GM12891 (cell line): ENCODE measurements at regions not wholly inside any gene's neighbourhood (a gene's known extent, or its start where the extent isn't known, plus 50 kb on each side); places are given as distances from the start of the nearest gene placed in this dataset.

Experiments
- POLR2A ChIP-seq: IDR thresholded peaks from 2 replicates; pipeline ENCODE4 v1.6.1; 2011; ENCODE audit warnings: low read depth, low read length, control low read depth
- POLR2AphosphoS5 ChIP-seq: IDR thresholded peaks from 2 replicates; pipeline ENCODE4 v1.6.1; 2011; ENCODE audit warnings: low read depth, low read length, control low read depth
- TAF1 ChIP-seq: IDR thresholded peaks from 2 replicates; pipeline ENCODE4 v1.6.1; 2011; ENCODE audit warnings: low read depth, low read length, control low read depth

- TF ChIP-seq TAF1, result no peak
- no peak for TF ChIP-seq POLR2AphosphoS5
- no peak for TF ChIP-seq POLR2A
Observed at GRCh38 chr6:156533872-156534524, 243.2 kb upstream of the ARID1B start.
